Liver (tissue), 3 donors: ENCODE measurements at regions not wholly inside any gene's neighbourhood (a gene's known extent, or its start where the extent isn't known, plus 50 kb on each side); places are given as distances from the start of the nearest gene placed in this dataset.

Experiments
- CTCF ChIP-seq: fragments of 150-350 bp; IDR thresholded peaks from 2 replicates; pipeline ENCODE4 v1.5.1; 2017; ENCODE audit warnings: improper control_type of control experiment, low read depth, low read length; ENCODE audit not compliant: missing input control
- EGR1 ChIP-seq, 2 donors: IDR thresholded peaks; 2 replicates each; pipeline ENCODE4 v1.6.1; 2016 to 2018; ENCODE audit warnings: antibody characterized with exemption in 2 of 2, low read depth in 2 of 2
- JUND ChIP-seq, 2 donors: IDR thresholded peaks; 2 replicates each; pipeline ENCODE4 v1.6.1; 2016; ENCODE audit warnings: antibody characterized with exemption in 2 of 2
- REST ChIP-seq: IDR thresholded peaks from 2 replicates; pipeline ENCODE4 v1.6.1; 2016; ENCODE audit warnings: antibody characterized with exemption, mild to moderate bottlenecking
- RXRA ChIP-seq, 2 donors: IDR thresholded peaks; 2 replicates each; pipeline ENCODE4 v1.6.1; 2017 to 2018; ENCODE audit warnings: antibody characterized with exemption in 2 of 2, mild to moderate bottlenecking in 1 of 2
- TAF1 ChIP-seq: conservative IDR thresholded peaks from 2 replicates; pipeline ENCODE4 v1.6.1; 2016; ENCODE audit warnings: antibody characterized with exemption, mild to moderate bottlenecking
- YY1 ChIP-seq: IDR thresholded peaks from 2 replicates; pipeline ENCODE4 v1.6.1; 2016; ENCODE audit warnings: antibody characterized with exemption, mild to moderate bottlenecking
- ZBTB33 ChIP-seq: IDR thresholded peaks from 2 replicates; pipeline ENCODE4 v1.6.1; 2016; ENCODE audit warnings: antibody characterized with exemption
- donor health status: healthy.
- donor health status: healthy.

- TF ChIP-seq TAF1 = no peak
- TF ChIP-seq REST = no peak
- no peak for TF ChIP-seq CTCF
- TF ChIP-seq ZBTB33 = no peak
- no peak for TF ChIP-seq RXRA (IDR thresholded peaks at IDR 0.05)
- TF ChIP-seq JUND (IDR thresholded peaks at IDR 0.05) = no peak
- no peak for TF ChIP-seq YY1
- TF ChIP-seq EGR1 (IDR thresholded peaks at IDR 0.05; ENCODE audit: low read depth in 2 of 2) = no peak
These were observed 665.5 kb downstream of the DCDC2C start for GRCh38 chr2:4368907-4369306.
